Lower leg skin (tissue), 4 donors: ENCODE measurements at regions not wholly inside any gene's neighbourhood (a gene's known extent, or its start where the extent isn't known, plus 50 kb on each side); places are given as distances from the start of the nearest gene placed in this dataset.

ENCODE experiments used
- DNase-seq, 2 donors: peaks; one replicate each; pipeline ENCODE4 v3.0.0-alpha.2; 2019; ENCODE audit warnings: low spot score in 2 of 2
- H3K4me3 ChIP-seq: fragments of 200-600 bp; sonication (generic); 2 replicates; pipeline ENCODE4 v1.5.1; 2017; ENCODE audit warnings: mild to moderate bottlenecking, low read depth; ENCODE audit not compliant: poor library complexity, severe bottlenecking
- CTCF ChIP-seq, 3 donors: fragments of 450-650 bp; IDR thresholded peaks; one replicate each; pipeline ENCODE4 v1.5.1; 2016; ENCODE audit warnings: antibody characterized with exemption in 3 of 3, mild to moderate bottlenecking in 3 of 3, moderate library complexity in 2 of 3
- POLR2A ChIP-seq, 2 donors: fragments of 450-650 bp; IDR thresholded peaks; one replicate each; pipeline ENCODE4 v1.6.1; 2016 to 2017; ENCODE audit warnings: antibody characterized with exemption in 2 of 2, mild to moderate bottlenecking in 1 of 2, moderate library complexity in 1 of 2
- WGBS, 2 donors: methylation state at CpG; one replicate each; pipeline ENCODE4 v1.1.5; 2018; 5-methylcytosine and 5-hydroxymethylcytosine counted together
- intact Hi-C: fragments of 100-400 bp; cut with DNase I; formaldehyde crosslinking; loops from one replicate; pipeline ENCODE4 v1.15.0; 2023; ENCODE audit warnings: low total_unique reads

GRCh38 chr7:18430810-18431209, 64.7 kb upstream of the HDAC9 start:
- TF ChIP-seq CTCF (IDR thresholded peaks at IDR 0.05) (no peak), POLR2A (IDR thresholded peaks at IDR 0.05) (no peak)
- H3K4me3 ChIP-seq = no peak overlapping the region
- intact Hi-C loops = no loop called here
- no peak for DNase-seq
- 87 to 94% methylated on average over 2 of the region's 2 CpGs for WGBS, 2 donors

- no peak for DNase-seq
- H3K4me3 ChIP-seq = no peak overlapping the region
- intact Hi-C loops = no loop called here
- WGBS, 2 donors = 90 to 95% methylated on average over 6 of the region's 6 CpGs
- no peak for TF ChIP-seq POLR2A (IDR thresholded peaks at IDR 0.05)
- no peak for TF ChIP-seq CTCF (IDR thresholded peaks at IDR 0.05)
Measured at GRCh38 chr7:18434171-18434570, 61.4 kb upstream of the HDAC9 start.

GRCh38 chr7:18437101-18437500, 58.4 kb upstream of the HDAC9 start:
- DNase-seq = no peak
- no peak overlapping the region for H3K4me3 ChIP-seq
- 62% methylated on average over 1 of the region's 1 CpG for WGBS, 2 donors
- intact Hi-C loops = no loop called here
- no peak for TF ChIP-seq POLR2A (IDR thresholded peaks at IDR 0.05)
- TF ChIP-seq CTCF (IDR thresholded peaks at IDR 0.05) = no peak

- WGBS, 2 donors = 42 to 44% methylated on average over 2 of the region's 2 CpGs
- DNase-seq = no peak
- no peak overlapping the region for H3K4me3 ChIP-seq
- intact Hi-C loops = no loop called here
- TF ChIP-seq CTCF (IDR thresholded peaks at IDR 0.05) = no peak
- TF ChIP-seq POLR2A (IDR thresholded peaks at IDR 0.05) = no peak
Measured at GRCh38 chr7:18440934-18441333, 54.6 kb upstream of the HDAC9 start.

GRCh38 chr7:18444826-18445225, 50.7 kb upstream of the HDAC9 start:
- WGBS, 2 donors = 88 to 89% methylated on average over 1 of the region's 1 CpG
- no peak for DNase-seq
- intact Hi-C loops = no loop called here
- H3K4me3 ChIP-seq = no peak overlapping the region
- TF ChIP-seq POLR2A (IDR thresholded peaks at IDR 0.05) = no peak
- TF ChIP-seq CTCF (IDR thresholded peaks at IDR 0.05) = no peak

- 74 to 76% methylated on average over 3 of the region's 3 CpGs for WGBS, 2 donors
- H3K4me3 ChIP-seq = no peak overlapping the region
- intact Hi-C loops = no loop called here
- no peak for DNase-seq
- TF ChIP-seq CTCF (IDR thresholded peaks at IDR 0.05) (no peak), POLR2A (IDR thresholded peaks at IDR 0.05) (no peak)
Measured at GRCh38 chr7:18445483-18445882, 50.1 kb upstream of the HDAC9 start.
